ENCODE measurements at regions not wholly inside any gene's neighbourhood (a gene's known extent, or its start where the extent isn't known, plus 50 kb on each side); places are given as distances from the start of the nearest gene placed in this dataset.

- TF ChIP-seq CTCF (IDR thresholded peaks at IDR 0.05) (no peak), POLR2A (IDR thresholded peaks at IDR 0.05) (no peak)
Observed at GRCh38 chr11:15854245-15854644, 502.1 kb downstream of the SOX6 start.
